ENCODE measurements at regions not wholly inside any gene's neighbourhood (a gene's known extent, or its start where the extent isn't known, plus 50 kb on each side); places are given as distances from the start of the nearest gene placed in this dataset.

- no peak for TF ChIP-seq CTCF (IDR thresholded peaks at IDR 0.05; ENCODE audit: poor library complexity, severe bottlenecking)
- no peak for TF ChIP-seq POLR2AphosphoS5 (IDR thresholded peaks at IDR 0.05)
- no peak for TF ChIP-seq REST (IDR thresholded peaks at IDR 0.05; ENCODE audit: borderline replicate concordance)
- TF ChIP-seq TAF1 (IDR thresholded peaks at IDR 0.05; ENCODE audit: low read depth), result no peak
- no peak for TF ChIP-seq SMC3 (conservative IDR thresholded peaks at IDR 0.05; ENCODE audit: poor library complexity)
- TF ChIP-seq EZH2 (IDR thresholded peaks at IDR 0.05; ENCODE audit: borderline replicate concordance, insufficient read depth, low read length, poor library complexity, severe bottlenecking), result no peak
- TF ChIP-seq EP300 (conservative IDR thresholded peaks at IDR 0.05; ENCODE audit: poor library complexity, severe bottlenecking), result no peak
Observed at GRCh38 chr17:13996276-13996675, 73.0 kb upstream of the COX10 start.
